PC-9 (cell line): ENCODE measurements at regions not wholly inside any gene's neighbourhood (a gene's known extent, or its start where the extent isn't known, plus 50 kb on each side); places are given as distances from the start of the nearest gene placed in this dataset.
"Not testable (repeated sequence)": the region's sequence is repeated elsewhere in the genome, so short reads cannot be mapped to it uniquely, and the experiment has no call there.

Experiments used
- BruUV-seq: library from RNA; stranded (reverse); fragments of 400-500 nt; replicated peaks from 2 replicates; lab custom pipeline; 2021; lab: Mats Ljungman, UMichigan
- CTCF ChIA-PET: fragments of 300-600 bp; sonication (Branson Sonifier 250); formaldehyde crosslinking; loops from one replicate; lab custom pipeline; 2022; ENCODE audit warnings: antibody characterized with exemption; lab: Charles Lee
- POLR2A ChIA-PET: fragments of 300-600 bp; sonication (Branson Sonifier 250); formaldehyde crosslinking; loops from one replicate; lab custom pipeline; 2022; ENCODE audit warnings: antibody characterized with exemption; ENCODE audit not compliant: unreplicated experiment; lab: Charles Lee
- DNase-seq, 2 experiments: peaks; one replicate each; pipeline versions ENCODE4 v3.0.0 to v3.0.0-alpha.2; 2015 to 2022; ENCODE audit warnings: mixed read lengths in 1 of 2
- H2AFZ ChIP-seq: fragments of 200-600 bp; sonication (generic); 2 replicates; pipeline ENCODE4 v1.8.1; 2017; ENCODE audit warnings: antibody characterized with exemption
- H3F3A ChIP-seq: fragments of 200-600 bp; sonication (generic); 2 replicates; pipeline ENCODE4 v1.8.1; 2017; ENCODE audit warnings: antibody characterized with exemption, mild to moderate bottlenecking, low read depth; ENCODE audit not compliant: insufficient read depth
- H3K27ac ChIP-seq: fragments of 200-600 bp; sonication (generic); 2 replicates; pipeline ENCODE4 v1.6.1; 2016; ENCODE audit warnings: mixed run types
- H3K27me3 ChIP-seq: fragments of 200-600 bp; sonication (generic); 2 replicates; pipeline ENCODE4 v1.6.1; 2016; ENCODE audit warnings: low read depth, mixed run types; ENCODE audit not compliant: insufficient read depth
- H3K36me3 ChIP-seq: fragments of 200-600 bp; sonication (generic); 2 replicates; pipeline ENCODE4 v1.6.1; 2016; ENCODE audit warnings: low read depth, mixed run types
- H3K4me1 ChIP-seq: fragments of 200-600 bp; sonication (generic); replicated peaks from 2 replicates; pipeline ENCODE4 v1.6.1; 2016; ENCODE audit warnings: mixed run types; ENCODE audit not compliant: insufficient read depth
- H3K4me2 ChIP-seq: fragments of 200-600 bp; sonication (generic); 2 replicates; pipeline ENCODE4 v1.6.1; 2017; ENCODE audit warnings: mixed run types
- H3K4me3 ChIP-seq: fragments of 200-600 bp; sonication (generic); 2 replicates; pipeline ENCODE4 v1.6.1; 2016; ENCODE audit warnings: mixed run types
- H3K79me2 ChIP-seq: fragments of 200-600 bp; sonication (generic); 2 replicates; pipeline ENCODE4 v1.6.1; 2017; ENCODE audit warnings: low read depth, mixed run types
- H3K9me2 ChIP-seq: fragments of 200-600 bp; sonication (generic); 2 replicates; pipeline ENCODE4 v1.8.1; 2017; ENCODE audit warnings: mild to moderate bottlenecking; ENCODE audit not compliant: insufficient read depth
- H3K9me3 ChIP-seq: fragments of 200-600 bp; sonication (generic); 2 replicates; pipeline ENCODE4 v1.8.1; 2016; ENCODE audit warnings: low read depth; ENCODE audit not compliant: insufficient read depth
- H4K20me1 ChIP-seq: fragments of 200-600 bp; sonication (generic); 2 replicates; pipeline ENCODE4 v1.8.1; 2017; ENCODE audit not compliant: insufficient read depth
- CTCF ChIP-seq: fragments of 200-600 bp; sonication (generic); conservative IDR thresholded peaks from 2 replicates; pipeline ENCODE4 v1.6.1; 2017; ENCODE audit warnings: mixed run types, antibody characterized with exemption, mild to moderate bottlenecking, moderate library complexity
- EZH2 ChIP-seq: fragments of 200-600 bp; sonication (generic); IDR thresholded peaks from 2 replicates; pipeline ENCODE4 v1.8.0; 2017; ENCODE audit warnings: antibody characterized with exemption, low read depth
- intact Hi-C: fragments of 100-400 bp; cut with micrococcal nuclease; formaldehyde crosslinking; loops from one replicate; pipeline ENCODE4 v1.10.0; 2022; ENCODE audit not compliant: unreplicated experiment

- peaks cover 8% of the 10 kb centered on the region; the same call in 1 of the 2 replicates for H3K4me1 ChIP-seq
- POLR2A ChIA-PET: no interaction called here
- H3K9me2 ChIP-seq: no peaks in the 10 kb centered on the region
- H3K27ac ChIP-seq: no peak overlapping the region
- DNase-seq: no peak
- H3K27me3 ChIP-seq: no peaks in the 10 kb centered on the region
- no peaks in the 10 kb centered on the region for H3F3A ChIP-seq
- TF ChIP-seq CTCF (no peak), EZH2 (no peak)
- no peaks in the 10 kb centered on the region for H4K20me1 ChIP-seq
- BruUV-seq: no TSS peak
- CTCF ChIA-PET: no interaction called here
- no peak overlapping the region for H2AFZ ChIP-seq
- no peaks in the 10 kb centered on the region; the same call in 1 of the 2 replicates for H3K9me3 ChIP-seq
- H3K79me2 ChIP-seq: no peaks in the 10 kb centered on the region
- H3K36me3 ChIP-seq: no peaks in the 10 kb centered on the region
- intact Hi-C loops: no loop called here
- no peak overlapping the region for H3K4me3 ChIP-seq
- H3K4me2 ChIP-seq: no peak overlapping the region
Observed at GRCh38 chr3:16075647-16076046, 98.8 kb upstream of the GALNT15 start.

- ChIA-PET CTCF (no interaction called here), POLR2A (no interaction called here)
- no peak overlapping the region for H3K27ac ChIP-seq
- H3K36me3 ChIP-seq: no peaks in the 10 kb centered on the region
- no peak overlapping the region for H3K4me2 ChIP-seq
- H4K20me1 ChIP-seq: no peaks in the 10 kb centered on the region
- no peaks in the 10 kb centered on the region for H3K27me3 ChIP-seq
- BruUV-seq: no TSS peak
- H3K9me3 ChIP-seq: peaks cover 3% of the 10 kb centered on the region
- no peak overlapping the region for H2AFZ ChIP-seq
- intact Hi-C loops: no loop called here
- no peaks in the 10 kb centered on the region for H3F3A ChIP-seq
- no peak overlapping the region for H3K4me3 ChIP-seq
- TF ChIP-seq CTCF (no peak), EZH2 (no peak)
- no peaks in the 10 kb centered on the region for H3K9me2 ChIP-seq
- DNase-seq: no peak
- peaks cover 8% of the 10 kb centered on the region; the same call in 1 of the 2 replicates for H3K4me1 ChIP-seq
- H3K79me2 ChIP-seq: no peaks in the 10 kb centered on the region
Observed at GRCh38 chr3:16076564-16076963, 97.9 kb upstream of the GALNT15 start.

- CTCF ChIA-PET, POLR2A ChIA-PET: not testable (repeated sequence)
Observed at GRCh38 chr3:16077146-16077545, 97.3 kb upstream of the GALNT15 start.

GRCh38 chr3:16077681-16078080 lies 96.8 kb upstream of the GALNT15 start:
- H3K9me3 ChIP-seq, H3K9me2 ChIP-seq, H3F3A ChIP-seq, H3K4me2 ChIP-seq, POLR2A ChIA-PET, H3K27me3 ChIP-seq, DNase-seq, H4K20me1 ChIP-seq, CTCF ChIA-PET, H3K79me2 ChIP-seq, BruUV-seq, H3K4me1 ChIP-seq, H3K36me3 ChIP-seq, H3K4me3 ChIP-seq, H3K27ac ChIP-seq, H2AFZ ChIP-seq, intact Hi-C loops: not testable (repeated sequence)

More at GRCh38 chr3:16077146-16077545, 97.3 kb upstream of the GALNT15 start:
- H3K4me3 ChIP-seq, H4K20me1 ChIP-seq, H3K9me3 ChIP-seq, H2AFZ ChIP-seq, H3K27me3 ChIP-seq, H3F3A ChIP-seq, H3K27ac ChIP-seq, H3K9me2 ChIP-seq, intact Hi-C loops, DNase-seq, H3K4me2 ChIP-seq, H3K79me2 ChIP-seq, H3K4me1 ChIP-seq, BruUV-seq, H3K36me3 ChIP-seq: not testable (repeated sequence)
